ENCODE measurements at regions not wholly inside any gene's neighbourhood (a gene's known extent, or its start where the extent isn't known, plus 50 kb on each side); places are given as distances from the start of the nearest gene placed in this dataset.

DNA sequence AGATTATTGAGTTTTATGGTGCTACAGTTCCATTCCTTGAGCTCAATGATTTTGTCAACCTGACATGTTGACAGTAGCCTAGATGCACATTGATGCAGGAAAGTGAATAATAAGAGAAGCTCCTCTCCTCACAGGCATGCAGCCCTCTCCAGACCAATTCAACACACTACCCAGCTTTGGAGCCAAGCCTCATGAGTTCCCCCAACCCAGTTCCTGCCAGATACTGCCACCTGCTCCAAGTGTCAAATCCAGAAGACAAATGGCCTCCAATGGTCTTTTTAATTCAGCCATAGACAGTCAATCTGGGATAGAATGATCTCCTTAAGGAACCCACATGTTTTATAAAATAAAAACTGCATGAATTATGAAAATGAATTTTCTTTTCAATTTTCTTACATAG lies 83.7 kb upstream of the ARHGEF3 start:
- no peak for DNase-seq (ENCODE audit: low spot score)
- intact Hi-C loops (cut with DNase I), result no loop called here

- intact Hi-C loops (cut with DNase I), result loop anchor here in 1 of 2 donors (5.0 kb wide), 1 partner anchor 1303 kb away; no protein-coding TSS in a partner anchor
- DNase-seq (ENCODE audit: low spot score), result no peak
Measured at GRCh38 chr3:56884387-56884786, 82.6 kb upstream of the ARHGEF3 start.

- DNase-seq (ENCODE audit: low spot score), result no peak
- intact Hi-C loops (cut with DNase I), result loop anchor here in 1 of 2 donors (5.0 kb wide), 1 partner anchor 1303 kb away; no protein-coding TSS in a partner anchor
Measured at GRCh38 chr3:56883828-56884227, 82.1 kb upstream of the ARHGEF3 start.

DNA sequence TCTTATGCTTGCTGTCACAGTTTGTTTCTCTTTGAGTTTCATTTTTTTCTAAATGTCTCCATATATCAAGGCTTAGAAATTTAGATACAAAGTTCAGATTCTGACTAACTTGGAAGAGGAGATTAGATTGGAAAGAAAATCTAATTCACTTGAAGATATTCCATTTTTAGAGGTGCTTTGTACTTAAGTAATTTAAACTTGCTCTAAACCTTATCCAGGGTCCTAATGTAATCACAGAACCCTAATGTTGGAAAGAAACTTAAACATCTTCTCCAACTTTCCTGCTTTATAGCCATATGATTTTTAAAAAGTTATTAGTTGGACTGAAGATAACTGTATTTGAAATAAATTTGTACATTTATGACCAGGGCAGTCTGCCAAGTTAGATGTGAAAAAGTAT lies 81.1 kb upstream of the ARHGEF3 start:
- intact Hi-C loops (cut with DNase I), result loop anchor here in 1 of 2 donors (5.0 kb wide), 1 partner anchor 1304 kb away; no protein-coding TSS in a partner anchor
- DNase-seq (ENCODE audit: low spot score), result no peak

DNA sequence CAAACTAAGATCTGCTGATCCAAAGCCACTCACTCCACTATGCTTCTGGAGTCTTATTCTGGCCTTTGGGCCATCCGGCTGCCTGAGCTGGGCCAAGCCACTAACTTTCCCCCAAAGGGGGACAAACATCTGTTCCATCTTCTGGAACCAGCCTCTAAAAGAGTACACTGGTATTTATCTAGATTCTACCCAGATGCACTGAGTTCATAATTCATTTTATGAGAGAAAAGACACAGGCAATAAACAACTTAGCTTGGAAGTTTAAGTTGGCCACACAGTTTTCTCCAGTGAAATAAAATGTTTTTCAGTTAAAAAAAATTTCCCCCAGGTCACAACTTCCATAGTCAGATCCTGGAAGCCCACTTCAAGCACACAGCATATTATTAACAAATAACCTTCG lies 80.1 kb upstream of the ARHGEF3 start:
- intact Hi-C loops (cut with DNase I), result loop anchor here in 1 of 2 donors (5.0 kb wide), 1 partner anchor 1305 kb away; no protein-coding TSS in a partner anchor
- DNase-seq (ENCODE audit: low spot score), result no peak

DNA sequence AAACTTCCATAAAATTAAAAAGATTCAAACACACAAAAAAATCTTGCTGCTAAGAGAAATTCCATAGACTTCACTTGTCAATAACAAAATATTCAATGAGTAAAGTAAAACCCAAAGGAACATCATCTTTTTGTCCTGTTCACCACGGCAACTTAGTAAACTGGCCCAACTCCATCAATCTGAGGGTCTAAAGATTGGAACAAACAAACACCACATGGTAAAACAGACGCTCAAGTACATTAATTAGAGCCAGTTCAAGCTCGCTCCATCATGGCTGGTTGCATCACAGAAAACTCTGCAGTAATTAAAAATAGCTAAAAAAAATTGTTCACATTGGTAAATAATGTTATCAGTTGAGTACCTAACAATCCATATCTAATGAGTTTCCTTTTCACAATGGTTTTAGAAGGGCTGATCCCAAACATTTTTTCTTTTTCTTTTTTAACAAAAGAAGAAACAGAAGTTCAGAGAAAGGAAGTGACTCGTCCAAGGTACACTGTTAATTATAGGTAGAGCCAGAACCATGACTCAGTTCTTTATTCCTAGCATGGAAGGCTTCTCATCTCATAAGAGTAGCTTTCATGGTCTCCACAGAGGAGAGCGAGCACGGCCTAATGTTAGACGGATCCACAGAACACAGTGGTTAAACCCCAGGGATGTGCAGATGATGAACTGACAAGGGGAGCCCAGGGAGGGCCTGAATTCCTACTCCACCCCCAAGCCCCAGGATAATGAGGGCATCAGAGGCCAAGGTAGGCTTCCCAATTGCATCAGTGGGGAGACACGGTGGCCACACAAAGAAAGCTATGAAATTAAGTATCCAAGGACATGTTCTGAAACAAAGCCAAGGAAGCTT lies 79.2 kb upstream of the ARHGEF3 start:
- intact Hi-C loops (cut with DNase I), result loop anchor here in 1 of 2 donors (5.0 kb wide), 1 partner anchor 1306 kb away; no protein-coding TSS in a partner anchor
- DNase-seq (ENCODE audit: low spot score), result no peak

- intact Hi-C loops (cut with DNase I), result loop anchor here in 1 of 2 donors (5.0 kb wide), 1 partner anchor 1308 kb away; no protein-coding TSS in a partner anchor
- DNase-seq (ENCODE audit: low spot score), result no peak
Measured at GRCh38 chr3:56879436-56880215, 77.9 kb upstream of the ARHGEF3 start.

DNA sequence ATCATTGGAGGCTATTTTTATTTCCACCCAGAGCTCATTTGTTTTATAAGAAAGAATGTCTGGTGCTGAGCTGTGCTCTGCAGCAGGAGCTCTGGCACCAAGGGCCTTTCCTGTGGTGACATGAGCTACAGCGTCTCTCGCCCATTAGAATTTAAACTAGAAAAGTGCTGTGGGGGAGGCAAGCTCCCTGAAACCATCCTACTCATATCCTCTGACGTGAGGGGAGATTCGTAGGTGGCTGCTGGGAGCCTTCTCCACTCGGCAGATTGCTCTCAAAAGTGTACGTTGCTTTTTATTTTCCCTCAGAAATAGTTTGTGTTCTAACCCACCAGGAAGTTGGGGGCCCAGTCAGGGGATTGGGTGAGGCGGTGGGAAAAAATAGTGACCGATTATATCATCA lies 76.3 kb upstream of the ARHGEF3 start:
- DNase-seq (ENCODE audit: low spot score), result no peak
- intact Hi-C loops (cut with DNase I), result no loop called here

- DNase-seq (ENCODE audit: low spot score), result no peak
- intact Hi-C loops (cut with DNase I), result no loop called here
Measured at GRCh38 chr3:56876916-56877315, 75.2 kb upstream of the ARHGEF3 start.

GRCh38 chr3:56874269-56874668 lies 72.5 kb upstream of the ARHGEF3 start:
- no peak for DNase-seq (ENCODE audit: low spot score)
- intact Hi-C loops (cut with DNase I), result no loop called here

GRCh38 chr3:56870436-56870835 lies 68.7 kb upstream of the ARHGEF3 start:
- DNase-seq (ENCODE audit: low spot score), result no peak
- intact Hi-C loops (cut with DNase I), result no loop called here

DNA sequence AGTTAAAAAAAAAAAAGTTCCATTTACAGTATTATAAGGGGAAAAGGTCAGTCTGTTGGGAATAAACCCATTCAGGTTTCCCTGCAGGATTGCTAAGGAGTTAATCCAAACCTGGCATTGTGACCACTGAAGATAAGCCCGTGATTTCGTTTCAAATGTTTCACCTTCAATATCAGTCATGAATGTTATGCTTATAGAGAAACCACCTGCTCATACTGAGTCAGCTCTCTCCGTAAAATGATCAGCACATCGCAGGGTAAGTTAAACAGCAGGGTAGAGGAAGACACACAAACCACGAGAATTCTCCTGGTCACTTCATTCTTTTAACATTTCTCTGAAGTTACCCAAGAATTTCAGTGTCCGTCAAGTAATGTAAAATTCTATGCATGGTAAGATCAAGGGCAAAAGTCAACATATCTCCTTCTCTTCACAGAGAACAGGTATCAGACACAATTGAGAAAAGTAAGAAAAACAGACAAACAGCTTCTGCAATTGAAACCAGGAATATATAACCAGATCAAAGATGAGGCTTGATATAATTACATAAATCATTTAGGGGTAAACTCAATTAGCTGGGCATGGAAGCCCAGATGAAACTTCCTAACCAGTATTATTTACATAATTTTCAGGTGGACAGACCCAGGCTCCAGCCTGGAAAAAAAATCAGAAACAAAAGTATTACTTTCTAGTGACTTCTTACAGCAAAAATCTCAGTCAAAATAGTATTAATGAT lies 67.6 kb upstream of the ARHGEF3 start:
- intact Hi-C loops (cut with DNase I), result no loop called here
- DNase-seq (ENCODE audit: low spot score), result no peak

- no peak for DNase-seq (ENCODE audit: low spot score)
- intact Hi-C loops (cut with DNase I), result no loop called here
Measured at GRCh38 chr3:56868706-56869105, 67.0 kb upstream of the ARHGEF3 start.

- DNase-seq (ENCODE audit: low spot score), result no peak
- intact Hi-C loops (cut with DNase I), result no loop called here
Measured at GRCh38 chr3:56867671-56868070, 65.9 kb upstream of the ARHGEF3 start.

DNA sequence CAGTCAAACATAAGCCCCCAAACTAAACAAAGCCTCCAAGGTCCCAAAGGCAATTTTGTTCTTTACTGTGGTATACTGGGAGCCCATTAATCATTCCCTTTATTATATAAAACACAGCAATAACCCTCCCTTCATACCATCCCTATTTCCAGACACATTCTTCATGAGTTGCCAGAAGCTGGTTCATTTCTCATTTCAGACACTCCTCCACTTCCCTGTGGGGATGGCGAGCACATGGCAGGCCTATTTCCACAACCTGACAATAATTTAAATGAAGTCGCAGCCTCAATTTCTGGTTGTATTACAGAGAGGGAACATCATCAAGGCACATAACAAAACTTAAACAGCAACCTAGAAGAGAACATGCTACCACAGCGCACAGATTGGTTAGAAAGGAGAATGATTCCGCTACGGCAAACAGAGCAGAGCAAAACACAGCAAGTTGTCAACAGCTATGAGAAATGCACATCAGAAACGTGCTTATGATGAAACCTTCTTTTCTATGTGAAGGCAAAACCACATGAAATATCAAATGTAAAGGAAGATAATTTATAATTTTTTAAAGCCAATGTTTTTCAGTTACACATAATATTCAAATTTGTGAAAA lies 63.3 kb upstream of the ARHGEF3 start:
- intact Hi-C loops (cut with DNase I), result no loop called here
- DNase-seq (ENCODE audit: low spot score), result no peak

GRCh38 chr3:56864090-56864489 lies 62.3 kb upstream of the ARHGEF3 start:
- no peak for DNase-seq (ENCODE audit: low spot score)
- intact Hi-C loops (cut with DNase I), result no loop called here

GRCh38 chr3:56862352-56863062 lies 60.8 kb upstream of the ARHGEF3 start:
- intact Hi-C loops (cut with DNase I), result no loop called here
- no peak for DNase-seq (ENCODE audit: low spot score)

- intact Hi-C loops (cut with DNase I), result no loop called here
- no peak for DNase-seq (ENCODE audit: low spot score)
Measured at GRCh38 chr3:56861511-56861910, 59.8 kb upstream of the ARHGEF3 start.

- no peak for DNase-seq (ENCODE audit: low spot score)
- intact Hi-C loops (cut with DNase I), result no loop called here
Measured at GRCh38 chr3:56860939-56861338, 59.2 kb upstream of the ARHGEF3 start.

Measured in posterior vena cava (tissue), 2 donors.